ENCODE measurements at regions not wholly inside any gene's neighbourhood (a gene's known extent, or its start where the extent isn't known, plus 50 kb on each side); places are given as distances from the start of the nearest gene placed in this dataset.

DNA sequence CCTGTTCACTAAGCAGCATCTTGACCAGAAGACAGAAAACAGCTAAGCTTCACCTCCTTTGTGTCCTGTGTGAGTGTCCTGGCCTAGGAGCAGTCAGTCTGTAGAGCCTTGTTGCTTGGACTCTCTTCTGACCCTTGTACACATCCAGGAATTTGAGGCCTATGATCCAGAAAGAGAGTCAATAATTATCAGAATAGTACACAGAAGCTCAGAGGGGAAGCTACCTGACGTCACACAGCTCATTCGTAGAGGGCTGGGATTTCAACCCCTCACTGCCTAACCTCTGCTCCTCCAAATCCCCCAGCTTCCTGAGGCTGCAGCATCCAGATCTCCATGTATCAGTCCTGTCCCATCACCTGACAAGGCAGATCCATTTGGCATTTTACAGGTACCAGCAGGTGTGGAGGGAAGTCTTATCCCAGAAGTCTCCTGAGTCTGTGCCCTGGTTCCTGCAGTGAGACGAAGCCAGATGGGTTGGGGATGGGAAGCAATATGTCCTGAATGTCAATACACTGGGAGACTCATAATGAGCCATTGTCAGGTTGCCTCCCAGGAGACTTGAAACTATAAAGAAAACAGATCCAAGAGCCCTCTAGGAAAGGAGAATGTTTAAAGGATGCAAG is 203.1 kb downstream of the MINAR1 start:
- TF ChIP-seq, protein P1, sequence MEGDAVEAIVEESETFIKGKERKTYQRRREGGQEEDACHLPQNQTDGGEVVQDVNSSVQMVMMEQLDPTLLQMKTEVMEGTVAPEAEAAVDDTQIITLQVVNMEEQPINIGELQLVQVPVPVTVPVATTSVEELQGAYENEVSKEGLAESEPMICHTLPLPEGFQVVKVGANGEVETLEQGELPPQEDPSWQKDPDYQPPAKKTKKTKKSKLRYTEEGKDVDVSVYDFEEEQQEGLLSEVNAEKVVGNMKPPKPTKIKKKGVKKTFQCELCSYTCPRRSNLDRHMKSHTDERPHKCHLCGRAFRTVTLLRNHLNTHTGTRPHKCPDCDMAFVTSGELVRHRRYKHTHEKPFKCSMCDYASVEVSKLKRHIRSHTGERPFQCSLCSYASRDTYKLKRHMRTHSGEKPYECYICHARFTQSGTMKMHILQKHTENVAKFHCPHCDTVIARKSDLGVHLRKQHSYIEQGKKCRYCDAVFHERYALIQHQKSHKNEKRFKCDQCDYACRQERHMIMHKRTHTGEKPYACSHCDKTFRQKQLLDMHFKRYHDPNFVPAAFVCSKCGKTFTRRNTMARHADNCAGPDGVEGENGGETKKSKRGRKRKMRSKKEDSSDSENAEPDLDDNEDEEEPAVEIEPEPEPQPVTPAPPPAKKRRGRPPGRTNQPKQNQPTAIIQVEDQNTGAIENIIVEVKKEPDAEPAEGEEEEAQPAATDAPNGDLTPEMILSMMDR (IDR thresholded peaks at IDR 0.05), result no peak

DNA sequence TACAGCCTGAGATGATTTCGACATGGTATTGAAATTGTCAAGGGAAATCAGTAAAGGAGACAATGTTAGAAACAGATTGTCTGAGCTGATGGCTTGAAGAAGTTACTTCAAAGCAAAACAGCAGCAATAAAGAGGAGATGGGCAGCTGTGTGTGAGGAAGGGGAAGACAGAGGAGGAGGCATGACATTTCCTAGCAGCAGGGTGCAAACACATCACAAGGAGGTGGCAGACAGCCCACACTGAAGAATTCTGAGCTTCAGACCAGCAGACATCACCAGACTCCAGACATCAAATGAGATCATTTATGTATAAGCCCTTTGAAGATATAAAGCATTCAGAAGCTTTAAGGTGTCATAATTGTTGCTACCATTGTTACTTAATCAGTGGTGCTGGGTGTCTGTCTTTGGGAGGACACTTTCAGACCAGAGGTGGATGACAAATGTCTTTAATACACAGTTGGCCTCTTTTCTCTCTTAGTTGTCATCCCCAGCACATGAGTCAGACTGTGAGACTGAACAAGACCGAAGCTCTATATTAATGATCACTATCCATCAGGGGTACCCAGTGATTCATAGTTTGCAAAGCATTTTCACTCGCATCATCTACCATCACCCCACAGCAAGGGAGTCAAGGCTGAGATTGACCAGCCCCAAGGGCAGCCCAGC is 203.9 kb downstream of the MINAR1 start:
- TF ChIP-seq, protein P1 (IDR thresholded peaks at IDR 0.05), result no peak

DNA sequence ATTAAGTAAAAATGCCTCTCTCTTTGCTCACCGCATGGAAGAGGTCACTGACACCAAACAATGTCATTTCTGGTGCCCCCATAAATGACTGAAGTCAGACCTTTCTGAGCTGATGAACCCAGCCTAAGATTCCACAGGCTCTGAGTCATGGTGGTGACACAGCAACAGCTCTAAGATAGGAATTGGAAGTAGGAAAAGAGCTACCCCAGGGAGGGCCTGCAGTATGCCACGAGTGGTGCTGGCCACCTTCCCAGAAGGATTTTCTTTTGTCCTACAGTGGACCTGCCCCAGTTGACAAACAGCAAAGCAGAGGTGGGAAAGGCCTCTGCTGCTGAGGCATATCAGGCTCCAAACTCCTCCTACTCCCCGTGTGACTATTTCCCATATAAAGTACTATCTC is 208.1 kb downstream of the MINAR1 start:
- TF ChIP-seq, protein P1 (IDR thresholded peaks at IDR 0.05), result no peak

DNA sequence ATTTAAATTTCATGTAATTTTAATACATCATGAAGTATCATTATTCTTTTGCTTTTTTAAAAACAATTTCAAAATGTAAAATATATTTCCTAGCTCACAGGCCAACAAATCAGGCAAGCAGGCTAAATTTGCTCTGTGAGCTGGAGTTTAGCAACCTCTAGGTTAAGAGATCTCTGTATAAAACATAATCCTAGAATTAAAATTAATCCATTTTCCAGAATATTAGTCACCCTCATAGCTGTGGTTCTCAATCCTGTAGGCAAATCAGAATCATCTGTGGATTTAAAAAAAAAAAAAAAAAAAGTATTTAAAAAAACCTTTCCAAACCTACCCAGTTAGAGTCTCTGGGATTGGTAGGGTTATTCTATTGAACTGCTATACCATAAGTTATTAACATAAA is 209.7 kb downstream of the MINAR1 start:
- TF ChIP-seq, protein P1 (IDR thresholded peaks at IDR 0.05), result no peak

DNA sequence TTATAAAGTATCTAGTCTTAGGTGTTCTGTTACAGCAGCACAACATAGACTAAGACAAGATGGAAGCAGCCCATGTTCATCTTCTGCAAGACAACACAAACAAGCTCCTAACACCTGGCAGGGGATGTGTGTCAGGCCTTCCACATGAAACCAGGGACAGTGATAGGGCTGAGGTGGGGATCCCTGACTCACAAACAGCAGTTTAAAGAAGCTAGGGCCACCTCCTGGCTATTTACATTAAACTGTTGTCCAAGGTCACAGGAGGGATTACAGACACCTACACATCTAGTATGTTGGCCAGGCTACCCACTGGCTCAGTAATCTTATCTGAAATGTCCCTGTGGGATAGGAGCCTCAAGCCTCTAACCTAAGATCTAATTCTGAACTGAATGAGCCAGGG is 211.3 kb downstream of the MINAR1 start:
- TF ChIP-seq, protein P1 (IDR thresholded peaks at IDR 0.05), result no peak

DNA sequence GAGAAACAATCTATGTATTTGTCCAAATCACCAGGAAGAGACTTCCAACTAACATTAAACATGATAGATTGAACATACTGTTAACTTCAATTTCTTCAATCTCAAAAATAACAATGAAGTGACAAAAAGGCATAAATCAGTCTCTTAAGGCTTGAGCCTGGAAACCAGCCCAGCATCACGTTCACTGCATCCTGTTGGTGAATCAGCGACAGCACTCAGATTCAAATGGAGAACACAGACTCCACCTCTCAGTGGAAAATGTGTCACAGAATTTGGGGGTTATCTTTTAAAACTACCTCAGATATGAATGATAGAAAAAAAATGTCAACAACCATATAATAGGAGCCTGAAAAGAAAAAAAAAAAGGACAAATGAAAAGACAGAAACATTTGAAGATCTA is 212.0 kb downstream of the MINAR1 start:
- TF ChIP-seq, protein P1 (IDR thresholded peaks at IDR 0.05), result no peak

DNA sequence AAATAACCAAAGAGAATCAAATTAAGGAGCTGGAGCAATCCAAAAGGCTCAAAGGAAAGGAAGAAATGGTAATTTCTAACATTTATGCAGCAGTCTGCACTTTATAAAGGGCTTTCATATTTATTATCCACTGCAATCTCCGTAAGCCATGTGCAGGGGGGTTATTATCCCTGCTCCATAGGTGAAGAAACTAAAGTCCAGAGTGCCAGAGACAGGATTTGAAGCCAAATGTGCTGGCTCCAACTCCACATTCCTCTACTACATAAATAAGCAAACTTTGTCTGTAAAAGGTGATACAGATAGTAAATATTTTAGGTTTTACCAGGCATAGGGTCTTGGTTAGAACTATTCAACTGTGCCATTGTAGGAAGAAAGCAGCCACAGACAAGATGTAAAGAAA is 221.4 kb downstream of the MINAR1 start:
- TF ChIP-seq, protein P1 (IDR thresholded peaks at IDR 0.05), result no peak

Data from LNCAP (cell line).